Neural cell (in vitro differentiated cells): ENCODE measurements at regions not wholly inside any gene's neighbourhood (a gene's known extent, or its start where the extent isn't known, plus 50 kb on each side); places are given as distances from the start of the nearest gene placed in this dataset.

Source experiments
- H2AFZ ChIP-seq: fragments of 200-600, 300-800 bp; sonication (generic), shearing (Covaris generic); 2 replicates; pipeline ENCODE4 v1.6.0; 2014; ENCODE audit warnings: low read depth, mild to moderate bottlenecking, antibody characterized with exemption, low read length, moderate library complexity
- H3F3A ChIP-seq: fragments of 200-600 bp; shearing (Covaris generic); 2 replicates; pipeline ENCODE4 v1.6.1; 2016; ENCODE audit warnings: mild to moderate bottlenecking, moderate library complexity, mixed read lengths, antibody characterized with exemption, low read length; ENCODE audit not compliant: insufficient read depth, poor library complexity, severe bottlenecking
- H3K27ac ChIP-seq: fragments of 200-600, 300-800 bp; sonication (generic), shearing (Covaris generic); 2 replicates; pipeline ENCODE4 v1.5.1; 2014; ENCODE audit warnings: mild to moderate bottlenecking, low read length, moderate library complexity
- H3K27me3 ChIP-seq: fragments of 300-800, 200-600 bp; sonication (generic), shearing (Covaris generic); 2 replicates; pipeline ENCODE4 v1.6.0; 2014; ENCODE audit warnings: mild to moderate bottlenecking, low read depth, low read length, moderate library complexity; ENCODE audit not compliant: insufficient read depth
- H3K36me3 ChIP-seq: fragments of 300-800, 200-600 bp; sonication (generic), shearing (Covaris generic); 2 replicates; pipeline ENCODE4 v1.5.1; 2014; ENCODE audit warnings: mild to moderate bottlenecking, antibody characterized with exemption, low read length, moderate library complexity; ENCODE audit not compliant: insufficient read depth
- H3K4me2 ChIP-seq: fragments of 300-800, 200-600 bp; sonication (generic), shearing (Covaris generic); 2 replicates; pipeline ENCODE4 v1.6.0; 2014; ENCODE audit warnings: mild to moderate bottlenecking, low read length
- H3K4me3 ChIP-seq: fragments of 300-800, 200-600 bp; sonication (generic), shearing (Covaris generic); 2 replicates; pipeline ENCODE4 v1.5.1; 2014; ENCODE audit warnings: mild to moderate bottlenecking, low read length, moderate library complexity
- H3K79me2 ChIP-seq: fragments of 200-600 bp; shearing (Covaris generic); replicated peaks from 2 replicates; pipeline ENCODE4 v1.6.0; 2014; ENCODE audit warnings: mild to moderate bottlenecking, low read length, moderate library complexity; ENCODE audit not compliant: insufficient read depth
- H3K9ac ChIP-seq: fragments of 300-800, 200-600 bp; sonication (generic), shearing (Covaris generic); 2 replicates; pipeline ENCODE4 v1.6.1; 2016; ENCODE audit warnings: mild to moderate bottlenecking, low read length, mixed read lengths
- H3K9me2 ChIP-seq: fragments of 200-600 bp; shearing (Covaris generic); 2 replicates; pipeline ENCODE4 v1.6.1; 2016; ENCODE audit warnings: mild to moderate bottlenecking, low read length, mixed read lengths; ENCODE audit not compliant: insufficient read depth
- H3K9me3 ChIP-seq: fragments of 200-600, 300-800 bp; sonication (generic), shearing (Covaris generic); 2 replicates; pipeline ENCODE4 v1.6.1; 2016; ENCODE audit warnings: mild to moderate bottlenecking, mixed run types, low read length, moderate library complexity, mixed read lengths
- H4K20me1 ChIP-seq: fragments of 200-600 bp; shearing (Covaris generic); 2 replicates; pipeline ENCODE4 v1.6.1; 2016; ENCODE audit warnings: mild to moderate bottlenecking, mixed run types; ENCODE audit not compliant: insufficient read depth
- EP300 ChIP-seq: fragments of 450-650 bp; conservative IDR thresholded peaks from 2 replicates; pipeline ENCODE4 v1.6.1; 2014; ENCODE audit warnings: antibody characterized with exemption, mild to moderate bottlenecking, moderate library complexity; ENCODE audit not compliant: poor library complexity, severe bottlenecking
- EZH2 ChIP-seq: fragments of 200-600, 300-800 bp; shearing (Covaris generic), sonication (generic); IDR thresholded peaks from 2 replicates; pipeline ENCODE4 v1.6.1; 2014; ENCODE audit warnings: antibody characterized with exemption, low read length, borderline replicate concordance, mild to moderate bottlenecking; ENCODE audit not compliant: insufficient read depth, poor library complexity, severe bottlenecking
- MXI1 ChIP-seq: fragments of 450-650 bp; conservative IDR thresholded peaks from 2 replicates; pipeline ENCODE4 v1.6.1; 2014; ENCODE audit warnings: antibody characterized with exemption, mild to moderate bottlenecking; ENCODE audit not compliant: poor library complexity, severe bottlenecking
- POLR2AphosphoS5 ChIP-seq: IDR thresholded peaks from 2 replicates; pipeline ENCODE4 v1.6.1; 2012
- RAD21 ChIP-seq: fragments of 450-650 bp; conservative IDR thresholded peaks from 2 replicates; pipeline ENCODE4 v1.6.1; 2014; ENCODE audit warnings: antibody characterized with exemption, mild to moderate bottlenecking, moderate library complexity
- SMC3 ChIP-seq: fragments of 450-650 bp; conservative IDR thresholded peaks from 2 replicates; pipeline ENCODE4 v1.6.1; 2014; ENCODE audit warnings: antibody characterized with exemption, mild to moderate bottlenecking, moderate library complexity; ENCODE audit not compliant: poor library complexity
- TAF1 ChIP-seq: IDR thresholded peaks from 2 replicates; pipeline ENCODE4 v1.6.1; 2012; ENCODE audit warnings: low read depth
- TF ChIP-seq, protein P1 (sequence below): IDR thresholded peaks from 2 replicates; pipeline ENCODE4 v1.6.1; 2012; ENCODE audit warnings: borderline replicate concordance
- TF ChIP-seq, protein P2 (sequence below): fragments of 450-650 bp; IDR thresholded peaks from 2 replicates; pipeline ENCODE4 v1.5.1; 2014; ENCODE audit warnings: antibody characterized with exemption, mild to moderate bottlenecking, moderate library complexity; ENCODE audit not compliant: poor library complexity, severe bottlenecking

DNA sequence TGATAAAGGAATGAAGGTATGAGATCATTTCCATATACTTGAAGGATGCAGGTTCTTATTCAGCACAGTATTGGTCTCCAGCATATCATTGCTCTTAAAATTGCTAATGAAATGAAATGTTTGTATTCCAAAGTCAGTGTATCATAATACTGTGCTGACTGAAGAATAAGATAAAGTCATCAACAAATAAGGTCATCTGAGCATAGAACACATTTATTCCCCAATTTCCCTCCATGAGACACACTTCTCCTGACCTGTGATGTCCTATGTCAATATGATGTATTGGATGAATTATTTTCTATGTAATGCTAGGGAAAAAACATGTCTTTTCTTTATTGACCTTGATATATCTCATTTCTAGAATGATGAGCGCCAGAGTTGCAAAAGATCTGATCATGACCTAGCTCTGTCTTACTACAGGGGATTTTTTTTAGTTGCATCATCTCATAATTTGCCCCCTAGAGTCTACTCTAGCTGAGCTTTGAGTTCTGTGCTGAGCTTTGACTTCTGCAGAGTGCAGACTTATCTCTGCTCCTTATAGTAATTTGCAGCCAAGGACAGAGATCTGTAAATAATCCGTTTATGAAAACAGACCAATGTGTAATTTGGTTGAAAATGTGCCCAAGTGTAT is 859.8 kb downstream of the TRIB2 start:
- H3K27ac ChIP-seq, result no peak overlapping the region
- H3K79me2 ChIP-seq, result no peaks in the 10 kb centered on the region
- no peaks in the 10 kb centered on the region for H3K9me3 ChIP-seq
- no peaks in the 10 kb centered on the region for H4K20me1 ChIP-seq
- no peak overlapping the region for H3K4me3 ChIP-seq
- no peak overlapping the region for H2AFZ ChIP-seq
- no peak overlapping the region for H3K4me2 ChIP-seq
- no peaks in the 10 kb centered on the region for H3K27me3 ChIP-seq
- TF ChIP-seq EP300 (no peak), MXI1 (no peak), TAF1 (no peak), POLR2AphosphoS5 (no peak), SMC3 (no peak), EZH2 (no peak), RAD21 (no peak)
- TF ChIP-seq, protein P1, sequence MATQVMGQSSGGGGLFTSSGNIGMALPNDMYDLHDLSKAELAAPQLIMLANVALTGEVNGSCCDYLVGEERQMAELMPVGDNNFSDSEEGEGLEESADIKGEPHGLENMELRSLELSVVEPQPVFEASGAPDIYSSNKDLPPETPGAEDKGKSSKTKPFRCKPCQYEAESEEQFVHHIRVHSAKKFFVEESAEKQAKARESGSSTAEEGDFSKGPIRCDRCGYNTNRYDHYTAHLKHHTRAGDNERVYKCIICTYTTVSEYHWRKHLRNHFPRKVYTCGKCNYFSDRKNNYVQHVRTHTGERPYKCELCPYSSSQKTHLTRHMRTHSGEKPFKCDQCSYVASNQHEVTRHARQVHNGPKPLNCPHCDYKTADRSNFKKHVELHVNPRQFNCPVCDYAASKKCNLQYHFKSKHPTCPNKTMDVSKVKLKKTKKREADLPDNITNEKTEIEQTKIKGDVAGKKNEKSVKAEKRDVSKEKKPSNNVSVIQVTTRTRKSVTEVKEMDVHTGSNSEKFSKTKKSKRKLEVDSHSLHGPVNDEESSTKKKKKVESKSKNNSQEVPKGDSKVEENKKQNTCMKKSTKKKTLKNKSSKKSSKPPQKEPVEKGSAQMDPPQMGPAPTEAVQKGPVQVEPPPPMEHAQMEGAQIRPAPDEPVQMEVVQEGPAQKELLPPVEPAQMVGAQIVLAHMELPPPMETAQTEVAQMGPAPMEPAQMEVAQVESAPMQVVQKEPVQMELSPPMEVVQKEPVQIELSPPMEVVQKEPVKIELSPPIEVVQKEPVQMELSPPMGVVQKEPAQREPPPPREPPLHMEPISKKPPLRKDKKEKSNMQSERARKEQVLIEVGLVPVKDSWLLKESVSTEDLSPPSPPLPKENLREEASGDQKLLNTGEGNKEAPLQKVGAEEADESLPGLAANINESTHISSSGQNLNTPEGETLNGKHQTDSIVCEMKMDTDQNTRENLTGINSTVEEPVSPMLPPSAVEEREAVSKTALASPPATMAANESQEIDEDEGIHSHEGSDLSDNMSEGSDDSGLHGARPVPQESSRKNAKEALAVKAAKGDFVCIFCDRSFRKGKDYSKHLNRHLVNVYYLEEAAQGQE, result no peak
- TF ChIP-seq, protein P2, sequence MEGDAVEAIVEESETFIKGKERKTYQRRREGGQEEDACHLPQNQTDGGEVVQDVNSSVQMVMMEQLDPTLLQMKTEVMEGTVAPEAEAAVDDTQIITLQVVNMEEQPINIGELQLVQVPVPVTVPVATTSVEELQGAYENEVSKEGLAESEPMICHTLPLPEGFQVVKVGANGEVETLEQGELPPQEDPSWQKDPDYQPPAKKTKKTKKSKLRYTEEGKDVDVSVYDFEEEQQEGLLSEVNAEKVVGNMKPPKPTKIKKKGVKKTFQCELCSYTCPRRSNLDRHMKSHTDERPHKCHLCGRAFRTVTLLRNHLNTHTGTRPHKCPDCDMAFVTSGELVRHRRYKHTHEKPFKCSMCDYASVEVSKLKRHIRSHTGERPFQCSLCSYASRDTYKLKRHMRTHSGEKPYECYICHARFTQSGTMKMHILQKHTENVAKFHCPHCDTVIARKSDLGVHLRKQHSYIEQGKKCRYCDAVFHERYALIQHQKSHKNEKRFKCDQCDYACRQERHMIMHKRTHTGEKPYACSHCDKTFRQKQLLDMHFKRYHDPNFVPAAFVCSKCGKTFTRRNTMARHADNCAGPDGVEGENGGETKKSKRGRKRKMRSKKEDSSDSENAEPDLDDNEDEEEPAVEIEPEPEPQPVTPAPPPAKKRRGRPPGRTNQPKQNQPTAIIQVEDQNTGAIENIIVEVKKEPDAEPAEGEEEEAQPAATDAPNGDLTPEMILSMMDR, result no peak
- no peaks in the 10 kb centered on the region for H3K36me3 ChIP-seq
- no peak overlapping the region for H3K9ac ChIP-seq
- no peaks in the 10 kb centered on the region for H3K9me2 ChIP-seq
- no peaks in the 10 kb centered on the region for H3F3A ChIP-seq

DNA sequence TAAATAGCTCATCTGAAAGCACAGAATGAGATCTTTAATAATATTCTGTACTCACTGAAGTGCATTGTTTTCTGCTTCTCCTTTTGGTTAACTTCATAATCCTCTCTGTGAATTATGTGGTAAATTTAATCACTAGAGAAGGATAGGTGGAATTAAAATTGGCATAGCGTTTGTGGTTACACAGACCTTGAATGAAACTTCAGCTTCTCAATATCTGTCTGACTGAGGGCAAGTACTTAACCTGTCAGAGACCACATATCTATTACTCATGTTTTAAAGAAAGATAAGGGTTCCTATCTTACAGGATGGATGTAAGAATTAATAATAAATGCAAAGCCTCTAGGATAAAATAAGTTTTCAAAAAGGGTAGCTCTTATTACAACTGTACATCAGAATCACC is 861.8 kb downstream of the TRIB2 start:
- Histone ChIP-seq H3K9me3 (no peaks in the 10 kb centered on the region), H4K20me1 (no peaks in the 10 kb centered on the region)

More for the DNA sequence above, 861.8 kb downstream of the TRIB2 start:
- TF ChIP-seq SMC3 (no peak), EP300 (peak; percentile 39), TAF1 (no peak), EZH2 (no peak)
- TF ChIP-seq, protein P1, result no peak
- TF ChIP-seq, protein P2, result no peak
- Histone ChIP-seq H3K27me3 (no peaks in the 10 kb centered on the region), H3K9me2 (no peaks in the 10 kb centered on the region), H3K4me2 (no peak overlapping the region), H3K9ac (no peak overlapping the region), H2AFZ (no peak overlapping the region), H3K4me3 (no peak overlapping the region), H3K79me2 (no peaks in the 10 kb centered on the region), H3F3A (no peaks in the 10 kb centered on the region), H3K36me3 (no peaks in the 10 kb centered on the region), H3K27ac (no peak overlapping the region)
